ENCODE measurements at regions not wholly inside any gene's neighbourhood (a gene's known extent, or its start where the extent isn't known, plus 50 kb on each side); places are given as distances from the start of the nearest gene placed in this dataset.
"Not testable (repeated sequence)": the region's sequence is repeated elsewhere in the genome, so short reads cannot be mapped to it uniquely, and the experiment has no call there.

DNA sequence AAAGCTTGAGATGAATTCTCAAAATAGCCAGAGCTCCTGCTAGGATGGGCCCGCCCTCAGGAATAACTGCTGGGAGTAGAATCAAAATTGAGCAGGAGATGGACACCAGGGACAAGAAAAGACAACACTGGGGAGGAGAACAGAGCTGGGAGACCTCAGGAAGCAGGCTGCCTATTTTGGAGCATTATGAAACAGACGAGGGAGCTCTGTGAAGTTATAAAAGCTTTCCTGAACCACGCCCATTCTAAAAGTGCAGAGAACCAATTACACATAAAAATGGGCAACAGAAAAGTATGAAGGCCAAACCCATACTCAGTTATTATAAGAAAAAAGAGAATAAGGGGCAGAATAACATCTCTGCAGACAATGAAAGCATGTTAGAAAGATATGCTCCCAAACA, 213.9 kb upstream of the TRPC7 start:
- Histone ChIP-seq H3K79me2 (ENCODE audit: control insufficient read depth, low read length) (no peaks in the 10 kb centered on the region), H3K9me2 (replicated peaks; ENCODE audit: control insufficient read depth, low read length) (no peaks in the 10 kb centered on the region), H3K4me3 (ENCODE audit: low read length) (no peak overlapping the region), H3K4me1 (ENCODE audit: control insufficient read depth, low read length) (no peaks in the 10 kb centered on the region), H4K20me1 (ENCODE audit: control insufficient read depth, insufficient read depth, low read depth, low read length) (no peaks in the 10 kb centered on the region), H3K27ac (ENCODE audit: low read depth, low read length) (no peak overlapping the region), H3K4me2 (ENCODE audit: low read length) (no peak overlapping the region), H3F3A (ENCODE audit: control insufficient read depth, insufficient read depth) (no peaks in the 10 kb centered on the region), H3K27me3 (ENCODE audit: control insufficient read depth, low read length) (peaks cover 9% of the 10 kb centered on the region; the same call in 1 of the 2 replicates), H3K9me3 (ENCODE audit: control insufficient read depth, insufficient read depth, low read length) (no peaks in the 10 kb centered on the region), H3K36me3 (ENCODE audit: control insufficient read depth, low read length) (no peaks in the 10 kb centered on the region)
- TF ChIP-seq, protein P1, sequence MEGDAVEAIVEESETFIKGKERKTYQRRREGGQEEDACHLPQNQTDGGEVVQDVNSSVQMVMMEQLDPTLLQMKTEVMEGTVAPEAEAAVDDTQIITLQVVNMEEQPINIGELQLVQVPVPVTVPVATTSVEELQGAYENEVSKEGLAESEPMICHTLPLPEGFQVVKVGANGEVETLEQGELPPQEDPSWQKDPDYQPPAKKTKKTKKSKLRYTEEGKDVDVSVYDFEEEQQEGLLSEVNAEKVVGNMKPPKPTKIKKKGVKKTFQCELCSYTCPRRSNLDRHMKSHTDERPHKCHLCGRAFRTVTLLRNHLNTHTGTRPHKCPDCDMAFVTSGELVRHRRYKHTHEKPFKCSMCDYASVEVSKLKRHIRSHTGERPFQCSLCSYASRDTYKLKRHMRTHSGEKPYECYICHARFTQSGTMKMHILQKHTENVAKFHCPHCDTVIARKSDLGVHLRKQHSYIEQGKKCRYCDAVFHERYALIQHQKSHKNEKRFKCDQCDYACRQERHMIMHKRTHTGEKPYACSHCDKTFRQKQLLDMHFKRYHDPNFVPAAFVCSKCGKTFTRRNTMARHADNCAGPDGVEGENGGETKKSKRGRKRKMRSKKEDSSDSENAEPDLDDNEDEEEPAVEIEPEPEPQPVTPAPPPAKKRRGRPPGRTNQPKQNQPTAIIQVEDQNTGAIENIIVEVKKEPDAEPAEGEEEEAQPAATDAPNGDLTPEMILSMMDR (IDR thresholded peaks at IDR 0.05; ENCODE audit: low read depth, low read length, poor library complexity, severe bottlenecking), result no peak
- TF ChIP-seq EZH2phosphoT487 (IDR thresholded peaks at IDR 0.05; ENCODE audit: borderline replicate concordance, low read length), result no peak

DNA sequence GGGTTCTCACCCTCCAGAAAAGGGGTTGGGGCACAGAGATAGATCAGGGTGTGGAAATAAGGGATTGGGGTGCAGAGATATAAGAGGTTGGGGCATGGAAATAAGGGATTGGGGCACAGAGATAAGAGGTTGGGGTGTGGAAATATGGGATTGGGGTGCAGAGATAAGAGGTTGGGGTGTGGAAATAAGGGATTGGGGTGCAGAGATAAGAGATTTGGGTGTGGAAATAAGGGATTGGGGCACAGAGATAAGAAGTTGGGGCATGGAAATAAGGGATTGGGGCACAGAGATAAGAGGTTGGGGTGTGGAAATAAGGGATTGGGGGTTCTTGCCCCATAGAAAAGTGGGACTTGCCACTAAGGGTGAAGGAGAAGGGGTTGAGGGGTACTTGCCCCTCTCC, 204.5 kb upstream of the TRPC7 start:
- not testable (repeated sequence) for H3K27ac ChIP-seq (ENCODE audit: low read depth, low read length); H3K9me2 ChIP-seq (replicated peaks; ENCODE audit: control insufficient read depth, low read length); H3K79me2 ChIP-seq (ENCODE audit: control insufficient read depth, low read length); H3F3A ChIP-seq (ENCODE audit: control insufficient read depth, insufficient read depth); H3K4me1 ChIP-seq (ENCODE audit: control insufficient read depth, low read length); H3K36me3 ChIP-seq (ENCODE audit: control insufficient read depth, low read length); H3K4me2 ChIP-seq (ENCODE audit: low read length); H3K4me3 ChIP-seq (ENCODE audit: low read length); H3K9me3 ChIP-seq (ENCODE audit: control insufficient read depth, insufficient read depth, low read length); H4K20me1 ChIP-seq (ENCODE audit: control insufficient read depth, insufficient read depth, low read depth, low read length); H3K27me3 ChIP-seq (ENCODE audit: control insufficient read depth, low read length)

DNA sequence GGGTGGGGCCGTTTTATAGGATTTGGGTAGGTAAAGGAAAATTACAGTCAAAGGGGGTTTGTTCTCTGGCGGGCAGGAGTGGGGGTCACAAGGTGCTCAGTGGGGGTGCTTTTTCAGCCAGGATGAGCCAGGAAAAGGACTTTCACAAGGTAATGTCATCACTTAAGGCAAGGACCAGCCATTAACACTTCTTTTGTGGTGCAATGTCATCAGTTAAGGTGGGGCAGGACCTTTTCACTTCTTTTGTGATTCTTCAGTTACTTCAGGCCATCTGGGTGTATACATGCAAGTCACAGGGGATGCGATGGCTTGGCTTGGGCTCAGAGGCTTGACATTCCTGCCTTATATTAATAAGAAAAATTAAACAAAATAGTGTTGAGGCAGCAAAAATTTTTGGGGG, 200.1 kb upstream of the TRPC7 start:
- H3K27me3 ChIP-seq (ENCODE audit: control insufficient read depth, low read length); H3K79me2 ChIP-seq (ENCODE audit: control insufficient read depth, low read length); H3F3A ChIP-seq (ENCODE audit: control insufficient read depth, insufficient read depth); H3K36me3 ChIP-seq (ENCODE audit: control insufficient read depth, low read length); H3K27ac ChIP-seq (ENCODE audit: low read depth, low read length); H4K20me1 ChIP-seq (ENCODE audit: control insufficient read depth, insufficient read depth, low read depth, low read length); H3K4me1 ChIP-seq (ENCODE audit: control insufficient read depth, low read length); H3K4me3 ChIP-seq (ENCODE audit: low read length); H3K4me2 ChIP-seq (ENCODE audit: low read length); H3K9me2 ChIP-seq (replicated peaks; ENCODE audit: control insufficient read depth, low read length); H3K9me3 ChIP-seq (ENCODE audit: control insufficient read depth, insufficient read depth, low read length): not testable (repeated sequence)

DNA sequence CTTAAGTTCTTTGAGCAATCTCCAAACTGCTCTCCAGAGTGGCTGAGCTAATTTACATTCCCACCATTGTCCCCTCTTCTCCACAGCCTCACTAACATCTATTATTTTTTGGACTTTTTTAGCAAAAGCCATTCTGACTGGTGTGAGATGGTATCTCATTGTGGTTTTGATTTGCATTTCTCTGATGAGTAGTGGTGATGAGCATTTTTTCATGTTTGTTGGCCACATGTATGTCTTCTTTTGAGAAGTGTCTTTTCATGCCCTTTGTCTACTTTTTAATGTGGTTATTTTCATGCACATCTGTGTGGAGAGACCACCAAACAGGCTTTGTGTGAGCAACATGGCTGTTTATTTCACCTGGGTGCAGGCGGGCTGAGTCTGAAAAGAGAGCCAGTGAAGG, 199.7 kb upstream of the TRPC7 start:
- not testable (repeated sequence) for H3K36me3 ChIP-seq (ENCODE audit: control insufficient read depth, low read length); H4K20me1 ChIP-seq (ENCODE audit: control insufficient read depth, insufficient read depth, low read depth, low read length); H3K9me3 ChIP-seq (ENCODE audit: control insufficient read depth, insufficient read depth, low read length); H3K27ac ChIP-seq (ENCODE audit: low read depth, low read length); H3K79me2 ChIP-seq (ENCODE audit: control insufficient read depth, low read length); H3K4me2 ChIP-seq (ENCODE audit: low read length); H3K4me1 ChIP-seq (ENCODE audit: control insufficient read depth, low read length); H3F3A ChIP-seq (ENCODE audit: control insufficient read depth, insufficient read depth); H3K9me2 ChIP-seq (replicated peaks; ENCODE audit: control insufficient read depth, low read length); H3K27me3 ChIP-seq (ENCODE audit: control insufficient read depth, low read length); H3K4me3 ChIP-seq (ENCODE audit: low read length)

DNA sequence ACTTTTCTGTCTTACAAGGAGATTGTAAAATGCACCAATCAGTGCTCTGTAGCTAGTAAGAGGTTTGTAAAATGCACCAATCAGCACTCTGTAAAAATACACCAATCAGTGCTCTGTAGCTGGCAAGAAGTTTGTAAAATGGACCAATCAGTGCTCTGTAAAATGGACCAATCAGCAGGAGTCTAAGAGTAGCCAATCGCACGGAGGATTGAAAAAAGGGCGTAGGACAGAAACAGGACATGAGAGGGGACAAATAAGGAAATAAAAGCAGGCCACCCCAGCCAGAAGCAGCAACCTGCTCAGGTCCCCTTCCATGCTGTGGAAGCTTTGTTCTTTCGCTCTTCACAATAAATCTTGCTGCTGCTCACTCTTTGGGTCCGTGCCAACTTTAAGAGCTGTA, 199.1 kb upstream of the TRPC7 start:
- H3K4me3 ChIP-seq (ENCODE audit: low read length); H3K36me3 ChIP-seq (ENCODE audit: control insufficient read depth, low read length); H3K4me2 ChIP-seq (ENCODE audit: low read length); H3K27me3 ChIP-seq (ENCODE audit: control insufficient read depth, low read length); H3K9me2 ChIP-seq (replicated peaks; ENCODE audit: control insufficient read depth, low read length); H4K20me1 ChIP-seq (ENCODE audit: control insufficient read depth, insufficient read depth, low read depth, low read length); H3K9me3 ChIP-seq (ENCODE audit: control insufficient read depth, insufficient read depth, low read length); H3F3A ChIP-seq (ENCODE audit: control insufficient read depth, insufficient read depth); H3K27ac ChIP-seq (ENCODE audit: low read depth, low read length); H3K79me2 ChIP-seq (ENCODE audit: control insufficient read depth, low read length); H3K4me1 ChIP-seq (ENCODE audit: control insufficient read depth, low read length): not testable (repeated sequence)

All from DOHH2 (cell line).